HG02938 (cell line): ENCODE measurements at regions not wholly inside any gene's neighbourhood (a gene's known extent, or its start where the extent isn't known, plus 50 kb on each side); places are given as distances from the start of the nearest gene placed in this dataset.
"Not testable (repeated sequence)": the region's sequence is repeated elsewhere in the genome, so short reads cannot be mapped to it uniquely, and the experiment has no call there.

ENCODE experiments used
- ATAC-seq: cut with Tn5 transposase; IDR thresholded peaks from one replicate; pipeline ENCODE4 v1.9.1; 2021; ENCODE audit warnings: mild to moderate bottlenecking, moderate library complexity; ENCODE audit not compliant: unreplicated experiment

GRCh38 chr12:82625523-82625922, 61.2 kb upstream of the TMTC2 start:
- no peak for ATAC-seq

DNA sequence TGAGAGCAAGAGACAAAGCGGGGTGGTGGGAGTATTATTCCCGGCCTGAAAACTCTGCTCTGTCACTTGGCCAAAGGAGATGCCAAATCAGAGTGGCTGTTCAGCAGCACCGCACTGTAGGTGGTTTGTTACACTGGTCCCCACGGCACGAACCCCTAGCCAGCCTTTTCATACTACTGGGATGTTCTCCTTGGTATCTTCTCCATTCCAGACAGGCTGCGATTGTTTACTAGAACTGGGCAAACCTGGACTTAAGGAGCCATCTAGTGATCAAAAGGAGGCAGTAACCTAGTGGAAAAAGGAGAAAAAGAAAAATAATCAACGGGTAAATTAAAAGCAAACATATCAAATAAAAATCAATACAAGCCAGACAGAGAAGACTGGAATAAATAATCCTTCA, 58.9 kb upstream of the TMTC2 start:
- peak; percentile 73 for ATAC-seq

- not testable (repeated sequence) for ATAC-seq
These were observed 52.0 kb upstream of the TMTC2 start for GRCh38 chr12:82634495-82635258.

GRCh38 chr12:82635263-82635662, 51.4 kb upstream of the TMTC2 start:
- no peak for ATAC-seq
